Progenitor cell of endocrine pancreas (in vitro differentiated cells): ENCODE measurements at regions not wholly inside any gene's neighbourhood (a gene's known extent, or its start where the extent isn't known, plus 50 kb on each side); places are given as distances from the start of the nearest gene placed in this dataset.

ENCODE experiments used
- DNase-seq: peaks from one replicate; pipeline ENCODE4 v3.0.0; 2021; ENCODE audit warnings: low spot score; ENCODE audit not compliant: unreplicated experiment
- H3K27ac Mint-ChIP-seq: 2 replicates; pipeline ENCODE4 v1.8.0; 2021; ENCODE audit warnings: mild to moderate bottlenecking, moderate library complexity, mixed read lengths
- H3K27me3 Mint-ChIP-seq: 2 replicates; pipeline ENCODE4 v1.8.0; 2021; ENCODE audit warnings: mixed read lengths
- H3K36me3 Mint-ChIP-seq: 2 replicates; pipeline ENCODE4 v1.8.0; 2022; ENCODE audit warnings: mixed read lengths; ENCODE audit not compliant: insufficient read depth
- H3K4me1 Mint-ChIP-seq: 2 replicates; pipeline ENCODE4 v1.8.0; 2021; ENCODE audit warnings: low read depth, mixed read lengths
- H3K4me3 Mint-ChIP-seq: 2 replicates; pipeline ENCODE4 v1.8.0; 2021; ENCODE audit warnings: low read depth, mild to moderate bottlenecking, moderate library complexity, mixed read lengths
- H3K9me3 Mint-ChIP-seq: 2 replicates; pipeline ENCODE4 v1.8.0; 2021; ENCODE audit warnings: low read depth, mixed read lengths
- CTCF ChIP-seq: fragments of 200-600 bp; sonication (generic); IDR thresholded peaks from one replicate; pipeline ENCODE4 v1.5.0; 2021; ENCODE audit warnings: antibody characterized with exemption, mild to moderate bottlenecking; ENCODE audit not compliant: unreplicated experiment

GRCh38 chr2:239671471-239671870 lies 270.7 kb upstream of the HDAC4 start:
- Mint-ChIP-seq H3K36me3 (no peaks in the 10 kb centered on the region), H3K4me1 (no peaks in the 10 kb centered on the region), H3K4me3 (no peak overlapping the region), H3K27me3 (peaks cover 20% of the 10 kb centered on the region), H3K9me3 (no peaks in the 10 kb centered on the region), H3K27ac (no peak overlapping the region)
- no peak for DNase-seq
- no peak for TF ChIP-seq CTCF

- no peak overlapping the region for H3K27ac Mint-ChIP-seq
- no peak overlapping the region for H3K4me3 Mint-ChIP-seq
- no peak for TF ChIP-seq CTCF
These were observed 269.8 kb upstream of the HDAC4 start for GRCh38 chr2:239670463-239671120.

GRCh38 chr2:239669899-239670460 lies 269.2 kb upstream of the HDAC4 start:
- Mint-ChIP-seq H3K27ac (no peak overlapping the region), H3K4me3 (no peak overlapping the region), H3K27me3 (peaks cover 20% of the 10 kb centered on the region), H3K36me3 (no peaks in the 10 kb centered on the region), H3K4me1 (no peaks in the 10 kb centered on the region), H3K9me3 (no peaks in the 10 kb centered on the region)
- DNase-seq, result no peak
- no peak for TF ChIP-seq CTCF

More at GRCh38 chr2:239670463-239671120, 269.8 kb upstream of the HDAC4 start:
- no peak for DNase-seq
- Mint-ChIP-seq H3K9me3 (no peaks in the 10 kb centered on the region), H3K4me1 (no peaks in the 10 kb centered on the region), H3K27me3 (peaks cover 20% of the 10 kb centered on the region), H3K36me3 (no peaks in the 10 kb centered on the region)

GRCh38 chr2:239669181-239669898 lies 268.5 kb upstream of the HDAC4 start:
- H3K36me3 Mint-ChIP-seq, result no peaks in the 10 kb centered on the region
- H3K27me3 Mint-ChIP-seq, result peaks cover 23% of the 10 kb centered on the region
- H3K4me1 Mint-ChIP-seq, result no peaks in the 10 kb centered on the region
- no peaks in the 10 kb centered on the region for H3K9me3 Mint-ChIP-seq
- no peak for DNase-seq
- no peak for TF ChIP-seq CTCF
- no peak overlapping the region for H3K4me3 Mint-ChIP-seq
- H3K27ac Mint-ChIP-seq, result no peak overlapping the region

- no peak overlapping the region for H3K27ac Mint-ChIP-seq
- H3K4me3 Mint-ChIP-seq, result no peak overlapping the region
- no peak for DNase-seq
- H3K4me1 Mint-ChIP-seq, result no peaks in the 10 kb centered on the region
- H3K9me3 Mint-ChIP-seq, result no peaks in the 10 kb centered on the region
- H3K36me3 Mint-ChIP-seq, result no peaks in the 10 kb centered on the region
- H3K27me3 Mint-ChIP-seq, result peaks cover 21% of the 10 kb centered on the region
- TF ChIP-seq CTCF, result no peak
These were observed 267.8 kb upstream of the HDAC4 start for GRCh38 chr2:239668651-239669050.
